ENCODE measurements at regions not wholly inside any gene's neighbourhood (a gene's known extent, or its start where the extent isn't known, plus 50 kb on each side); places are given as distances from the start of the nearest gene placed in this dataset.
A peak's percentile ranks its signal among the peaks of the same experiment; 100 is the strongest.

DNA sequence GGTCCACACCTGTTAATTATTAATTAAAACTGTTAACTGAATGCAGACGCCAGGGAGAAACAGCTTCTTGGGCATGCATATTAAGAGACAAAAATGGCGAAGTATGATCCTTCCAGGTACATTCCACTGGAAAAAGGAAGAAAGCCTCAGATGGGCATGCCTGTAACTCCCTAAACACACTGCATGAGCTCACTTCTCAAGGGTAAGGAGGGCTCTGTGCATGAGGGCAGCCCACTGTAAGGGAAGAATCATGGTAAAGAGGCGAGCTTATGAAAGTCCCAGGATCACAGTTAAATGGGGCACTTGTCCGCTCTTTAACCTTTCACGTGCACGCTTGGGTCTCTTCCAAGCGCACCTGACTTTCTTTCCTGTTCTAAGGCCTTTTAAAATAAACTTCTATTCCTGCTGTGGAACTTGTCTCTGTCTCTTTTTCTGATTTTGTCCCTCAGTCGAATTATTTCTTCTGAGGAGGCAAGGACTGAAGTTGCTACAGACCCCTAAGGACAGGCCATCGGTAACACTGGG, 321.7 kb downstream of the PPP1R2C start:
- Mint-ChIP-seq H3K27me3 (no peaks in the 10 kb centered on the region), H3K9me3 (no peaks in the 10 kb centered on the region), H3K27ac (no peak overlapping the region), H3K4me3 (no peak overlapping the region), H3K4me1 (no peaks in the 10 kb centered on the region)
- no peak for ATAC-seq
- no peak for DNase-seq

DNA sequence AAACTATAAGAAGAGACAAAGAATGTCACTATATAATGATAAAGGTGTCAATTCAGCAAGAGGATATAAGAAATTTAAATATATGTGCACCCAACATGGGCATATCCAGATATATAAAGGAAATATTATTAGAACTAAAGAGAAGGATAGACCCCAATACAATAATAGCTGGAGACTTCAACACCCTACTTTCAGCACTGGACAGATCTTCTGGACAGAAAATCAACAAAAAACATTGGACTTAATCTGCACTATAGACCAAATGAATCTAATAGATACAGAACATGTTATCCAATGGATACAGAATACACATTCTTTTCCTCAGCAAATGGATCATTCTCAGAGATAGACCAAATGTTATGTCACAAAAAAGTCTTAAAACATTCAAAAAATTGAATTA, 327.7 kb downstream of the PPP1R2C start:
- Mint-ChIP-seq H3K27me3 (no peaks in the 10 kb centered on the region), H3K4me3 (no peak overlapping the region), H3K4me1 (no peaks in the 10 kb centered on the region), H3K27ac (no peak overlapping the region), H3K9me3 (peaks cover 3 to 8% of the 10 kb centered on the region in 2 donors)
- ATAC-seq (no peak), DNase-seq (no peak)

DNA sequence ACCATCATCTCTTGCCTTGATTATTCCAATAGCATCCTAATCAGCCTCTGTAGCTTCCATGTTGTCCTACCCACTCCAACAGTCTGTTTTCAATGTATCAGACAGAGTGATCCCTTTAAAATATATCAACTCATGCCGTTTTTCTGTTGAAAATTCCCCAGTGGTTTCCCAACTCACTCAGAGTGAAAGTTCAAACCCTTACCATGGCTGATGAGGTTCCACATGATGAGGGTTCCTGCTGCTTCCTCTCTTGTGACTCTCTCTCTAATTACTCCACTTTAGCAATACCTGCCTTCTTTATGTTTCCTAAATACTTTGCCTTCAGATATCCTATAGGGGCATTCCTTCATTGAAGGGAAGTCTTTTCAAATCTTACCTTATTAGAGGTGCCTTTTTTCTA, 334.7 kb downstream of the PPP1R2C start:
- H3K27me3 Mint-ChIP-seq, result no peaks in the 10 kb centered on the region
- H3K4me1 Mint-ChIP-seq, result peaks cover 11% of the 10 kb centered on the region
- H3K4me3 Mint-ChIP-seq, result peak overlapping the region in 1 of 2 donors; percentile 6
- no peak for DNase-seq
- peak overlapping the region in 1 of 2 donors; percentile 86 for H3K27ac Mint-ChIP-seq
- ATAC-seq, result no peak
- H3K9me3 Mint-ChIP-seq, result peaks cover 9 to 11% of the 10 kb centered on the region in 2 donors

DNA sequence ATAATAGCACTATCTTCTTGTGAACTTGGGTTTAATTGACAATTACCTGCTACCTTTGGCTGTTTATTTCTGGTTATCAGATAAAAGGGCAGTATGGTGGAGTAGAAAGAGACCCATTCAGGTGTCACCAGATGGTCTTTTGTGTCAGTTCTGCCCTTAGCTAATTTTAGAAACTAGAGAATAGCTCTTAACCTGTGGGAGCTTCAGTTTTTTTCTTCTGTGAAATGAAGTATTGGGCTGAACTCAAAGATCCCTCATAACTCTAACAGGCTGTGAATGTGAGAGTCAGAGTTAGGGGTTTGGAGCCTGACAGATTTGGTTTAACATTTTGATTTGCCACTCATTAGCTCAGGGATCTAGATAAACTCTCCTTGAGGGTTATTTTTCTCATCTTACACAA, 335.2 kb downstream of the PPP1R2C start:
- H3K4me1 Mint-ChIP-seq, result peaks cover 17% of the 10 kb centered on the region
- H3K27ac Mint-ChIP-seq, result no peak overlapping the region
- no peaks in the 10 kb centered on the region for H3K27me3 Mint-ChIP-seq
- DNase-seq, result no peak
- ATAC-seq, result no peak
- no peak overlapping the region for H3K4me3 Mint-ChIP-seq
- H3K9me3 Mint-ChIP-seq, result peaks cover 9 to 17% of the 10 kb centered on the region in 2 donors

DNA sequence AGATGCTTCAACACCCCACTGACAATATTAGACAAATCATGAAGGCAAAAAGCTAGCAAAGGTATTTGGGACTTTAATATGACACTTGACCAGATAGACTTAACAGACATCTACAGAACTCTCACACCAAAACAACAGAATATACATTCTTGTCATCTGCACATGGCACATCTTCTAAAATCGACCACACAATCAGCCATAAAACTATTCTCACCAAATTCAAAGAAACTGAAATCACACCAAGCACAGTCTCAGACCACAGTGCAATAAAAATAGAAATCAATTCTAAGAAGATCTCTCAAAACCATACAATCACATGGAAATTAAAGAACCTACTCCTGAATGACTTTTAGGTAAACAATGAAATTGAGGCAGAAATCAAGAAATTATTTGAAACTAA, 340.8 kb downstream of the PPP1R2C start:
- H3K4me1 Mint-ChIP-seq, result peaks cover 24% of the 10 kb centered on the region
- H3K9me3 Mint-ChIP-seq, result peaks cover 6 to 28% of the 10 kb centered on the region in 2 donors
- DNase-seq (no peak), ATAC-seq (peak; percentile 53)
- H3K4me3 Mint-ChIP-seq, result peak overlapping the region; percentile 21 to 50
- no peaks in the 10 kb centered on the region for H3K27me3 Mint-ChIP-seq
- H3K27ac Mint-ChIP-seq, result no peak overlapping the region

DNA sequence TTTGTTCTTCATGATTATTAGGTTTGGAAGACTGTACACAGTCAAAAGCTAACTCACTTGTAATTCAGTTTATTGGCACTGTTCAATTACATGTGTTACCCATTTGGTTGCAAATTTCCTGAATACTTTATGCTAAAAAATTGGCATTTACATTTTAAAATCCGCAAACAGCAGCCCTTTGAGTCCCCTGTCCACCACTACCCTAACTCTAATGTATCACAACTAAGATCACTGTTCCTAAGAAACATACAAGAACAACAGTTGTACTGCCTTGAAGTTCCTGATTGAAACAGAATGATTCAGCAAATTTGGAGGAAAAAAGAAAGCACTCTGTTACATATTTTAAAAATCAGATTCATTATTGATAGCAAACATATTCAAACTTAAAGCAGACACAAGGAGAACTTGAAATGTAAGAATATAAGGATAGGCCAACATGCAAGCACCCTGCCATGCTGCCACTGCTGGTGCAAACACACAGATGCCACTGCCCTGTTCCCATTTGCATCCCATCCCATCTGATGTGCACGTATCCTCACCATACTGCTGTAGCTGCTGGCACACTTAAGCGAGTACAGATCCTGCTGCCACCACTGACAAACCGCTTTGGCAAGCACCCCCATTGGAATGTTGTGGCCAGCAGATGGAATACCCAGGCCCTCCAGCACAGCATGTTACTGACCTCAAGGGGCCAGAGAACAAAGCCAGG, 343.4 kb downstream of the PPP1R2C start:
- DNase-seq (no peak), ATAC-seq (no peak)
- peaks cover 6 to 28% of the 10 kb centered on the region in 2 donors for H3K9me3 Mint-ChIP-seq
- H3K27me3 Mint-ChIP-seq, result no peaks in the 10 kb centered on the region
- H3K4me3 Mint-ChIP-seq, result no peak overlapping the region
- H3K27ac Mint-ChIP-seq, result no peak overlapping the region
- H3K4me1 Mint-ChIP-seq, result peaks cover 24% of the 10 kb centered on the region

DNA sequence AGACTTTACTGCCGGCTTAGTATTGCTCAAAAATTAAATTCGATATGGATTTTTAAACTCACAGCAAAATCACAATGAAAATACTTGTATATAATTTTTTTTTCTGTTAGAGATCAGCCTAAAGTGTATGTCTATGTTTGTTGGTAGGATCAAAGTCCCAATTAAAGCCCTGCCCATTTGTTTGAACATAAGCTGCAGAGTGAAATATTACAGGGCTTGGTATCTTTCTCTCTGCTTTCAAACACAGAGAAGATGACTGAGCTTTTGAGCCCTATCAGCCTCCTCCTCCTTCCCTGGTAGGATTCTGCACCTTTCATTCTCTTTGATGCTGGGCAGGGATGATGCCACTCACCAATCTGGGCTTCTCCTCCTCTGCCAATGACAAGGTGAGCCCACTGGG, 345.4 kb downstream of the PPP1R2C start:
- no peak overlapping the region for H3K4me3 Mint-ChIP-seq
- ATAC-seq (no peak), DNase-seq (no peak)
- H3K27me3 Mint-ChIP-seq, result no peaks in the 10 kb centered on the region
- peaks cover 14% of the 10 kb centered on the region for H3K4me1 Mint-ChIP-seq
- H3K9me3 Mint-ChIP-seq, result peaks cover 5 to 20% of the 10 kb centered on the region in 2 donors
- H3K27ac Mint-ChIP-seq, result no peak overlapping the region

DNA sequence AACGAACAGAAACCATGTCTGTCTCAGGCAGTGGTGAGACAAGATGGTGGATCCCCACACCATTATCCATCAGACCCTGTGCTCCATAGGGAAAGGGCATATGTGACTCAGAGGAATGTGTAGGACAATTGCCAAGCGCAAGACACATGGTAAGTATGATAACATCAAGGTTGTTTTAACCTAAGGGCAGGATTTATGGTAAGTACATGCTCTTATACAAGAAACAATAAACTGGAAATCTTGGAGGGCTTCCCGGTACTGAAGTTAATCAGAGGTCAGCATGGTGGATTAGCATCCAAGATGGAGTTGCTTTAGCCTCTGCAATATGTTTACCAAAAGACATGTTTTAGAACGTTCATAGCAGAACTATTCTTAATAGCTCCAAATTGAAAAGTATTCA, 355.0 kb downstream of the PPP1R2C start:
- H3K4me3 Mint-ChIP-seq, result no peak overlapping the region
- no peak for DNase-seq
- no peaks in the 10 kb centered on the region for H3K9me3 Mint-ChIP-seq
- no peak overlapping the region for H3K27ac Mint-ChIP-seq
- no peak for ATAC-seq
- H3K27me3 Mint-ChIP-seq, result no peaks in the 10 kb centered on the region
- H3K4me1 Mint-ChIP-seq, result no peaks in the 10 kb centered on the region

DNA sequence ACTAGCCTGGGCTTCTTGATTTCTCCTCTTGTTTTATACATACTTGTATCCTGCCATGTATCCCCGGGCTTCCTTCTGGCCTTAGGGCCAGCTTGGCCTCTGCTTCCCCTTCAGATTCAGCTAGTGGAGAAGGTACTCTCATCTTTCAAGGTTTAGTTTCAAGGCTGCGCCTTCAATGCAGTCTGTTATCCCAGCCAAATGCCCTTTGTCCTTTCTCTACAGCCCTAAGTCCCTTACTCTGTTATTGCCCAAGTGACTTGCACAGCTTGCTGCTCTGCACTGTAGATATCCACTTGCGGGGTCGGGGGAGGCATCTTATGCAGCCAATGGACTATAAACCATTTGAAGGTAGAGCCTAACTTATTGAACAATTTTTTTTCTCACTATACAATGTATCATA, 357.5 kb downstream of the PPP1R2C start:
- Mint-ChIP-seq H3K27me3 (no peaks in the 10 kb centered on the region), H3K4me1 (no peaks in the 10 kb centered on the region), H3K27ac (no peak overlapping the region), H3K4me3 (no peak overlapping the region), H3K9me3 (no peaks in the 10 kb centered on the region)
- no peak for DNase-seq
- no peak for ATAC-seq

DNA sequence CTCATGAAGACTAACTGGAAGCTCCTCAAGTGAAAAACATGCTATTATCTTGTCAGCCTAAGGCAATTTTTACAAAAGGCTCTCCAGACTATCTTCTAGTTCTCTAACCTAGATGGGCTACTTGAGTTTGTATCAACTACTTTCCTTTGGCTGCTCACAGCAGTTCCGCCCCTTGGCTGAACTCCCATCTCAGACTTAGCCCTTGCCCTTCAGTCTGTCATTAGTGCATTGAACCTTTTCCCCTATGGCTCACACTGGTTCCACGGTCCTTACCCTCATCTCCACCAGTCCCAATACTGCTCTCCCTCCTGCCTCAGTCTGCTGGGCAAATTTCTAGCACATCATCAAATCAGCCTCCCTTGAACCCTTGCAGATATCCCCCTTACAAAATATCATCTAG, 362.3 kb downstream of the PPP1R2C start:
- no peak overlapping the region for H3K27ac Mint-ChIP-seq
- peaks cover 9 to 18% of the 10 kb centered on the region in 2 donors for H3K9me3 Mint-ChIP-seq
- ATAC-seq (no peak), DNase-seq (no peak)
- H3K4me1 Mint-ChIP-seq, result peaks cover 5% of the 10 kb centered on the region
- no peak overlapping the region for H3K4me3 Mint-ChIP-seq
- H3K27me3 Mint-ChIP-seq, result no peaks in the 10 kb centered on the region

DNA sequence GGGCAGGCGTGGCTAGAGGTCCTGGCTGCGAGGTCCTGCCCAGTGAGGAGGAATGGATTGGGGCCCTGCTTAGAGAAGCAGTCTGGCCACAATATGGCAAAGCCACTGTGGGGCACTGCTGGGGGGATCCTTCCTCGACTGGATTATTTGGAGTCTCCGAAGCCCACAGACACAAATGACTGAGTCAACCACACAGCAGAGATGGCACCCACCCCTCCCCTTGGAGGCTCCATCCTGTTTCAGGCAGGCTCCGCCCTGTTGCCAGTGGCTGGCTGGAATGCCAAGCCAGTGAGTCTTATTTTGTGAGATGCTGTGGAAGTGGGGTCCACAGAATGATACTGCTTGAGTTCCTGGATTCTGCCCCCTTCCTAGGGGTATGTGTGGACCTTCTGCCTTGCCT, 363.9 kb downstream of the PPP1R2C start:
- peaks cover 16 to 19% of the 10 kb centered on the region in 2 donors for H3K9me3 Mint-ChIP-seq
- H3K4me3 Mint-ChIP-seq, result no peak overlapping the region
- H3K27me3 Mint-ChIP-seq, result no peaks in the 10 kb centered on the region
- no peak for DNase-seq
- peaks cover 5% of the 10 kb centered on the region for H3K4me1 Mint-ChIP-seq
- no peak for ATAC-seq
- H3K27ac Mint-ChIP-seq, result no peak overlapping the region

DNA sequence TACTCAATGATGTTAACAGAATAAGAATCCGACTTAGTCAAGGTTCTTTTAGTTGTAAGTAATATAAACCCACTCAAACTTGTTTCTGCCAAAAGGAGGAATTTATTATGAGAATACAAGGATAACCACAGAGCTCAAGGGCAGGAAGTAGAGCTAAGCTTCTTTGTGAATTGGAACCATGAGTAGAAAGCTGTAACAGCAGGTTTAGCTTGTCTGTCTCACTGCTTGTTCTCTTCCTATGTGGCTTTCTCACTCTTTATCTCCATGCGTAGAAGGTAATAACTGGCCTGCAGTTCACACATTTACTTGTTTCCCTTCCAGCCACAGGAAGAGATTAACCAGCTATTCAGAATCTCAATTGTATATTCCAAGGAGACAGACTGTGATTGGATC, 378.3 kb downstream of the PPP1R2C start:
- ATAC-seq (no peak), DNase-seq (no peak)
- H3K27ac Mint-ChIP-seq, result peak overlapping the region in 1 of 2 donors; percentile 77
- no peaks in the 10 kb centered on the region for H3K27me3 Mint-ChIP-seq
- H3K4me1 Mint-ChIP-seq, result peaks cover 18% of the 10 kb centered on the region
- peak overlapping the region; percentile 40 to 45 for H3K4me3 Mint-ChIP-seq
- H3K9me3 Mint-ChIP-seq, result peaks cover 0 to 5% of the 10 kb centered on the region in 2 donors

DNA sequence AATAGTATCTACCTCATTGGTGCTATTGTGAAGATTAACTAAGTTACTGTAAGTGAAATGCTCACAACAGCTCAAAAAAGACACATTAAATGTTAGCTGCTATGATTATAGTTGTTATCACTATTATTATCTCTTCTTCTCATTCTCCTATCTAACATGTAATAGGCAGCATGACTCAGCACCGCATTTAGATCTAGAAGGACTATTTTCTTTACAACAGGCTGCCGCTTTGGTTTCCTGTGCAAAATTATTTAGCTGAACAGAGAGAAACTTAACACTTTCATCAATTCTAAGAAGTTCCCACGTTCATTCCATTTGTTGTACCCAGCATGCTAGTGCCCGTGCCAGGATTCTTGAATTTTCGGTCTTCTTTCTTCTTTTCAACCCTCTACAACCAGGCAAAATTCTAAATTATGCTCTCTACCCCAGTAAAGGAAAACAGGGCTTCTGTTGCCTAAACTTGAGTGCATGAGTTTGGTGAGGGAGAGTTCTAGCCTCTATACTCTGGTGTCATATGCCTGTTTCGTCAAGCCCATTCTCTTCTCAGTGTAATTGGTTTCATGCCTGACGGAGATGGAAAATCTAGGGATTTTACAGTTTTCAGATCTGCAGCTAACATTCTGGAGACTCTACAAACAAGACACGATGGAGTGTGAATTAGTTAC, 378.9 kb downstream of the PPP1R2C start:
- H3K27me3 Mint-ChIP-seq, result no peaks in the 10 kb centered on the region
- H3K4me1 Mint-ChIP-seq, result peaks cover 18% of the 10 kb centered on the region
- ATAC-seq, result no peak
- peaks cover 0 to 5% of the 10 kb centered on the region in 2 donors for H3K9me3 Mint-ChIP-seq
- H3K27ac Mint-ChIP-seq, result peak overlapping the region in 1 of 2 donors; percentile 77
- peak overlapping the region; percentile 40 to 45 for H3K4me3 Mint-ChIP-seq
- DNase-seq, result no peak

DNA sequence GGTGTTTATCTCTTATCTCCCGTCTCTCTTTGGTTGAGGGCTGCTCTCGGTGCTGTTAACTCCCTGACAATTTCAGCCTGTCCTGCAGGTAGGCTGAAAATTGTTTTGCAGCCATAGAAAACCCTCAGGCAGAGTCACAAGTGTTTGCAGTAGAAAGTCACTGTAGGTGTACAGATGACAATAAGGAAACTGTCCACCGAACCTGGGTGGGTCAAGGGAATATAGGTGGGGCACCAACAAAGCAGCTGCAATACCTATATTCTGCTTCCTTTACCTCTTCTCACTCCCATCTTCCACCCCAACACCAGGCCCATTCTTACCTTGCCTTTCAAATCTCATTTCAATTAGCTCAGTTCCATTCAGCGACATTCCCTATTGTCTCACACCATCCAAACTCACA, 381.8 kb downstream of the PPP1R2C start:
- no peak for DNase-seq
- Mint-ChIP-seq H3K9me3 (peaks cover 0 to 5% of the 10 kb centered on the region in 2 donors), H3K27me3 (no peaks in the 10 kb centered on the region), H3K27ac (no peak overlapping the region), H3K4me1 (peaks cover 18% of the 10 kb centered on the region), H3K4me3 (no peak overlapping the region)
- no peak for ATAC-seq

DNA sequence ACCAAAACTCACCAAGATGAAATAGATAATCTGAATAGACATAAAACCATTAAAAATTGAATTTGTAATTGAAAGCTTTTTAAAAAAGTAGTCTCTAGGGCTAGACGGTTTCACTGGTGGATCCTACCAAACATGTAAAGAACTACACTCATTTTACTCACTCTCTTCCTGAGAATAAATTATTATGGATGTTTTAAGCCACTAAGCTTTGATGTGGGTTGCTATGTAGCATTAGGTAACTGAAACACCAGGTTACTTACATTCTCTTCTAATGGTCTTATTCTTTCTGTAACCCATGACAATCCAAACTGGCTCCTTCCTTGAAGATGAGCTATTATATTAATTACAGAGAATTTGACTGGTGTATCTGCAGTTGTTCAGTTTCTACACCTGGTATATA, 385.1 kb downstream of the PPP1R2C start:
- no peak for ATAC-seq
- Mint-ChIP-seq H3K4me1 (no peaks in the 10 kb centered on the region), H3K27me3 (no peaks in the 10 kb centered on the region), H3K27ac (no peak overlapping the region), H3K4me3 (no peak overlapping the region), H3K9me3 (peaks cover 0 to 5% of the 10 kb centered on the region in 2 donors)
- no peak for DNase-seq

DNA sequence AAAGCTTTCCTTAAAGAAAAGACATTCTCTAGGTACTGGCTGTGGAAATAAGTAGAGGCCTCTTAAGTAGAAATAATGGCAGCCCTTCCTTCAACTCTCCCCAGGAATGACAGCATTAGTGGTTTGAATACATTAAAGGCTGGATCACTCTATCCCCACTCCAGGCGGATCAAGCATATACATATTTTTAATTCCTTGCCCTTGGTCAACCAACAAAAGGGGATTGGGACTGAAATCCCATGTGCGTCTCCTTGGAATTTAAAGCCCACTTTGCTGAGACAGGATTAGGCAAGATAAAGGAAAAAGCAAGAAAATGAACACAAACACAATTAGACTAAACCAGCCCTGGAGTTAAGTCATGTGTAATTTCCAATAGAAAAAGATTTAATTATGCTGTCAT, 391.3 kb downstream of the PPP1R2C start:
- Mint-ChIP-seq H3K4me1 (peaks cover 6% of the 10 kb centered on the region), H3K27me3 (no peaks in the 10 kb centered on the region), H3K4me3 (no peak overlapping the region), H3K9me3 (no peaks in the 10 kb centered on the region), H3K27ac (no peak overlapping the region)
- no peak for ATAC-seq
- DNase-seq, result no peak
